ENCODE measurements at regions not wholly inside any gene's neighbourhood (a gene's known extent, or its start where the extent isn't known, plus 50 kb on each side); places are given as distances from the start of the nearest gene placed in this dataset.

DNA sequence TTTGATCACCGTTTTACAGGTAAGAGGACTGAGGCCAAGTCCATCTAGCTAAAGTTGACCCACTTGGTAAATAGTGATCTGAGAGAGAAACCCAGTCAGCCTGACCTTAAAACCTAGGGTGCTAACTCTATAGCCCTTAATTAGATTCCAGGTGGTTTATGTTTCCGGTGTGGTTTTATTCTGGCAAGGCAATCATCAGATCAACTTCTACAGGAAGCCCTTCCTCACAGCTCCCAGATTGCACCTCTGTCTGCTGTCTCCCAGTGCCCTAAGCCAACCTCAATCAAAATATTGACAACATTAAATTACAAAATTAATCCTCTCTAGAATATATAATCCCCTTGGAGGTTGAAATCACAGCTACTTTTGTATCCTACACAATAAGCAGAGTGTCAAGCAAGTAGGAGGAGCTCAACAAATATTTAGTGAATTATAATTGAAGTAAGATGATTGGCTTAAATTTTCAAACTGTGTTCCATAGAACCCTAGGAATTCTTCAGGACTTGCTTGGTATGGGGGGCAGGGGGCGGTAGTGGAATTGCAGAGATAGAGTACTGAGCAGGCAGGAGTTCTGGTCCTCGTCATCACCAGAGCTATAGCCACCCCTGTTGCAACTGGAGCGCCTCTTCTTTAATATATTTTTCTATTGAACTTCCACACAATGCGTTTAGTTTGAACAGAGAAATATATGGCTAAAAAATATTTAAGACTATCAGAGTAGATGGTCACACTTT, 692.8 kb upstream of the LRRN3 start:
- TF ChIP-seq, protein P1, sequence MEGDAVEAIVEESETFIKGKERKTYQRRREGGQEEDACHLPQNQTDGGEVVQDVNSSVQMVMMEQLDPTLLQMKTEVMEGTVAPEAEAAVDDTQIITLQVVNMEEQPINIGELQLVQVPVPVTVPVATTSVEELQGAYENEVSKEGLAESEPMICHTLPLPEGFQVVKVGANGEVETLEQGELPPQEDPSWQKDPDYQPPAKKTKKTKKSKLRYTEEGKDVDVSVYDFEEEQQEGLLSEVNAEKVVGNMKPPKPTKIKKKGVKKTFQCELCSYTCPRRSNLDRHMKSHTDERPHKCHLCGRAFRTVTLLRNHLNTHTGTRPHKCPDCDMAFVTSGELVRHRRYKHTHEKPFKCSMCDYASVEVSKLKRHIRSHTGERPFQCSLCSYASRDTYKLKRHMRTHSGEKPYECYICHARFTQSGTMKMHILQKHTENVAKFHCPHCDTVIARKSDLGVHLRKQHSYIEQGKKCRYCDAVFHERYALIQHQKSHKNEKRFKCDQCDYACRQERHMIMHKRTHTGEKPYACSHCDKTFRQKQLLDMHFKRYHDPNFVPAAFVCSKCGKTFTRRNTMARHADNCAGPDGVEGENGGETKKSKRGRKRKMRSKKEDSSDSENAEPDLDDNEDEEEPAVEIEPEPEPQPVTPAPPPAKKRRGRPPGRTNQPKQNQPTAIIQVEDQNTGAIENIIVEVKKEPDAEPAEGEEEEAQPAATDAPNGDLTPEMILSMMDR (IDR thresholded peaks at IDR 0.05; ENCODE audit: low read length): no peak
- no peak for TF ChIP-seq EZH2 (IDR thresholded peaks at IDR 0.05; ENCODE audit: borderline replicate concordance, low read length)
